ENCODE measurements at regions not wholly inside any gene's neighbourhood (a gene's known extent, or its start where the extent isn't known, plus 50 kb on each side); places are given as distances from the start of the nearest gene placed in this dataset.

GRCh38 chr6:6932341-6932740 is 175.4 kb upstream of the RREB1 start:
- no CpG with 5 or more reads among the region's 4 CpGs for WGBS (ENCODE audit: extremely low coverage, insufficient coverage, low lambda C conversion rate)
- H3K36me3 ChIP-seq (ENCODE audit: control insufficient read depth, insufficient read depth, low read length): no peaks in the 10 kb centered on the region

GRCh38 chr6:6932968-6933367 is 174.8 kb upstream of the RREB1 start:
- WGBS (ENCODE audit: extremely low coverage, insufficient coverage, low lambda C conversion rate): no CpG with 5 or more reads among the region's 7 CpGs
- no peak overlapping the region for H3K27ac ChIP-seq (ENCODE audit: low read depth, low read length)

More at GRCh38 chr6:6932341-6932740, 175.4 kb upstream of the RREB1 start:
- Histone ChIP-seq H3K23ac (ENCODE audit: low read length) (no peak overlapping the region), H3K79me1 (ENCODE audit: low read length) (no peaks in the 10 kb centered on the region), H2AK5ac (ENCODE audit: low read length) (no peak overlapping the region), H3K56ac (ENCODE audit: low read length) (no peak overlapping the region), H3K9ac (ENCODE audit: low read length) (no peak overlapping the region), H3K4me3 (ENCODE audit: low read length) (no peak overlapping the region), H4K5ac (ENCODE audit: low read length) (no peak overlapping the region), H4K8ac (ENCODE audit: low read depth, low read length) (no peak overlapping the region), H3K79me2 (ENCODE audit: control insufficient read depth, insufficient read depth, low read length) (no peaks in the 10 kb centered on the region), H2BK5ac (ENCODE audit: low read length) (no peak overlapping the region), H3K27ac (ENCODE audit: low read depth, low read length) (no peak overlapping the region), H2BK120ac (ENCODE audit: low read depth, low read length) (no peak overlapping the region), H3K4me1 (ENCODE audit: control insufficient read depth, low read depth, low read length) (no peaks in the 10 kb centered on the region), H3K18ac (ENCODE audit: low read length) (no peak overlapping the region), H3K4me2 (ENCODE audit: low read length) (no peak overlapping the region), H3K4ac (ENCODE audit: low read depth, low read length) (no peak overlapping the region), H2BK15ac (replicated peaks; ENCODE audit: low read depth) (no peak overlapping the region), H3K27me3 (ENCODE audit: insufficient read depth, low read length, poor library complexity) (no peaks in the 10 kb centered on the region)
- no peak for DNase-seq

GRCh38 chr6:6940031-6941025 is 167.4 kb upstream of the RREB1 start:
- H3K27me3 ChIP-seq (ENCODE audit: insufficient read depth, low read length, poor library complexity): no peaks in the 10 kb centered on the region
- DNase-seq: no peak
- H2AK5ac ChIP-seq (ENCODE audit: low read length): no peak overlapping the region
- H2BK120ac ChIP-seq (ENCODE audit: low read depth, low read length): no peak overlapping the region
- H3K4me3 ChIP-seq (ENCODE audit: low read length): no peak overlapping the region
- H2BK5ac ChIP-seq (ENCODE audit: low read length): no peak overlapping the region
- H3K4ac ChIP-seq (ENCODE audit: low read depth, low read length): no peak overlapping the region
- H3K79me1 ChIP-seq (ENCODE audit: low read length): no peaks in the 10 kb centered on the region
- H3K27ac ChIP-seq (ENCODE audit: low read depth, low read length): no peak overlapping the region
- no peak overlapping the region for H3K23ac ChIP-seq (ENCODE audit: low read length)
- H3K4me1 ChIP-seq (ENCODE audit: control insufficient read depth, low read depth, low read length): no peaks in the 10 kb centered on the region
- H3K56ac ChIP-seq (ENCODE audit: low read length): no peak overlapping the region
- H2BK15ac ChIP-seq (replicated peaks; ENCODE audit: low read depth): no peak overlapping the region
- H3K36me3 ChIP-seq (ENCODE audit: control insufficient read depth, insufficient read depth, low read length): no peaks in the 10 kb centered on the region
- H4K8ac ChIP-seq (ENCODE audit: low read depth, low read length): no peak overlapping the region
- no peak overlapping the region for H4K5ac ChIP-seq (ENCODE audit: low read length)
- WGBS (ENCODE audit: extremely low coverage, insufficient coverage, low lambda C conversion rate): no CpG with 5 or more reads among the region's 47 CpGs
- H3K4me2 ChIP-seq (ENCODE audit: low read length): no peak overlapping the region
- H3K18ac ChIP-seq (ENCODE audit: low read length): no peak overlapping the region
- H3K79me2 ChIP-seq (ENCODE audit: control insufficient read depth, insufficient read depth, low read length): no peaks in the 10 kb centered on the region
- H3K9ac ChIP-seq (ENCODE audit: low read length): no peak overlapping the region

More at GRCh38 chr6:6932968-6933367, 174.8 kb upstream of the RREB1 start:
- Histone ChIP-seq H3K27me3 (ENCODE audit: insufficient read depth, low read length, poor library complexity) (no peaks in the 10 kb centered on the region), H3K4ac (ENCODE audit: low read depth, low read length) (no peak overlapping the region), H2BK15ac (replicated peaks; ENCODE audit: low read depth) (no peak overlapping the region), H2AK5ac (ENCODE audit: low read length) (no peak overlapping the region), H2BK120ac (ENCODE audit: low read depth, low read length) (no peak overlapping the region), H4K5ac (ENCODE audit: low read length) (no peak overlapping the region), H3K4me1 (ENCODE audit: control insufficient read depth, low read depth, low read length) (no peaks in the 10 kb centered on the region), H3K23ac (ENCODE audit: low read length) (no peak overlapping the region), H4K8ac (ENCODE audit: low read depth, low read length) (no peak overlapping the region), H3K4me3 (ENCODE audit: low read length) (no peak overlapping the region), H3K79me1 (ENCODE audit: low read length) (no peaks in the 10 kb centered on the region), H3K18ac (ENCODE audit: low read length) (no peak overlapping the region), H3K36me3 (ENCODE audit: control insufficient read depth, insufficient read depth, low read length) (no peaks in the 10 kb centered on the region), H3K56ac (ENCODE audit: low read length) (no peak overlapping the region), H3K4me2 (ENCODE audit: low read length) (no peak overlapping the region), H3K79me2 (ENCODE audit: control insufficient read depth, insufficient read depth, low read length) (no peaks in the 10 kb centered on the region), H2BK5ac (ENCODE audit: low read length) (no peak overlapping the region), H3K9ac (ENCODE audit: low read length) (no peak overlapping the region)
- DNase-seq: no peak

- Histone ChIP-seq H2BK15ac (replicated peaks; ENCODE audit: low read depth) (no peak overlapping the region), H2BK120ac (ENCODE audit: low read depth, low read length) (no peak overlapping the region), H3K4me1 (ENCODE audit: control insufficient read depth, low read depth, low read length) (no peaks in the 10 kb centered on the region), H2AK5ac (ENCODE audit: low read length) (no peak overlapping the region), H3K18ac (ENCODE audit: low read length) (no peak overlapping the region), H3K23ac (ENCODE audit: low read length) (no peak overlapping the region), H3K79me1 (ENCODE audit: low read length) (no peaks in the 10 kb centered on the region), H3K4me2 (ENCODE audit: low read length) (no peak overlapping the region), H3K27me3 (ENCODE audit: insufficient read depth, low read length, poor library complexity) (no peaks in the 10 kb centered on the region), H3K36me3 (ENCODE audit: control insufficient read depth, insufficient read depth, low read length) (no peaks in the 10 kb centered on the region), H3K9ac (ENCODE audit: low read length) (no peak overlapping the region), H3K79me2 (ENCODE audit: control insufficient read depth, insufficient read depth, low read length) (no peaks in the 10 kb centered on the region), H3K4ac (ENCODE audit: low read depth, low read length) (no peak overlapping the region), H2BK5ac (ENCODE audit: low read length) (no peak overlapping the region), H3K56ac (ENCODE audit: low read length) (no peak overlapping the region), H3K4me3 (ENCODE audit: low read length) (no peak overlapping the region), H3K27ac (ENCODE audit: low read depth, low read length) (no peak overlapping the region), H4K5ac (ENCODE audit: low read length) (no peak overlapping the region), H4K8ac (ENCODE audit: low read depth, low read length) (no peak overlapping the region)
- WGBS (ENCODE audit: extremely low coverage, insufficient coverage, low lambda C conversion rate): no CpG with 5 or more reads among the region's 8 CpGs
- DNase-seq: no peak
Observed at GRCh38 chr6:6941201-6941600, 166.6 kb upstream of the RREB1 start.

GRCh38 chr6:6942091-6942490 is 165.7 kb upstream of the RREB1 start:
- Histone ChIP-seq H3K56ac (ENCODE audit: low read length) (no peak overlapping the region), H2BK5ac (ENCODE audit: low read length) (no peak overlapping the region), H3K4me3 (ENCODE audit: low read length) (no peak overlapping the region), H3K4me2 (ENCODE audit: low read length) (no peak overlapping the region), H3K79me2 (ENCODE audit: control insufficient read depth, insufficient read depth, low read length) (no peaks in the 10 kb centered on the region), H3K4me1 (ENCODE audit: control insufficient read depth, low read depth, low read length) (no peaks in the 10 kb centered on the region), H3K27ac (ENCODE audit: low read depth, low read length) (no peak overlapping the region), H2AK5ac (ENCODE audit: low read length) (no peak overlapping the region), H3K79me1 (ENCODE audit: low read length) (no peaks in the 10 kb centered on the region), H3K4ac (ENCODE audit: low read depth, low read length) (no peak overlapping the region), H3K18ac (ENCODE audit: low read length) (no peak overlapping the region), H3K23ac (ENCODE audit: low read length) (no peak overlapping the region), H4K5ac (ENCODE audit: low read length) (no peak overlapping the region), H3K9ac (ENCODE audit: low read length) (no peak overlapping the region), H3K27me3 (ENCODE audit: insufficient read depth, low read length, poor library complexity) (no peaks in the 10 kb centered on the region), H4K8ac (ENCODE audit: low read depth, low read length) (no peak overlapping the region), H3K36me3 (ENCODE audit: control insufficient read depth, insufficient read depth, low read length) (no peaks in the 10 kb centered on the region), H2BK120ac (ENCODE audit: low read depth, low read length) (no peak overlapping the region), H2BK15ac (replicated peaks; ENCODE audit: low read depth) (no peak overlapping the region)
- no peak for DNase-seq
- no CpG with 5 or more reads among the region's 3 CpGs for WGBS (ENCODE audit: extremely low coverage, insufficient coverage, low lambda C conversion rate)

Measured in mesendoderm (in vitro differentiated cells).